ENCODE measurements at regions not wholly inside any gene's neighbourhood (a gene's known extent, or its start where the extent isn't known, plus 50 kb on each side); places are given as distances from the start of the nearest gene placed in this dataset.
"Not testable (repeated sequence)": the region's sequence is repeated elsewhere in the genome, so short reads cannot be mapped to it uniquely, and the experiment has no call there.

DNA sequence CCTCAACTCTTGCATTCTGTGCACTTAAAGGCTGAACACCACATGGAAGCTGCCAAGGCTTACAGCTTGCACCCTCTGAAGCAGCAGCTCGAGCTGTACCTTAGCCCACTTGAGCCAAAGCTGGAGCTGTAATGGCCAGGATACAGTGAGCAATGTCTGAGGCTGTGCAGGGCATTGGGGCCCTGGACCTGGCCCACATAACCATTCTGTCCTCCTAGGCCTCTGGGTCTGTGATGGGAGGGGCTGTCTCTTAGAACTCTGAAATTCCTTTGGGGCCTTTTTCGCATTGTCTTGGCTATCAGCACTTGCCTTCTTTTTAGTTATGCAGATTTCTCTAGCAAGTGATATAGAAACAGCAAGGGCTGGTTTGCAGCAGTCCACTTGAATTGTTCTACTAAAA, 303.8 kb upstream of the CLEC14A start:
- no peaks in the 10 kb centered on the region for H3K4me1 Mint-ChIP-seq
- H3K27ac Mint-ChIP-seq, result no peak overlapping the region
- no peak for ATAC-seq (ENCODE audit: low read depth)
- no peaks in the 10 kb centered on the region for H3K27me3 Mint-ChIP-seq
- DNase-seq (ENCODE audit: low spot score in 2 of 2), result no peak
- H3K36me3 Mint-ChIP-seq, result no peaks in the 10 kb centered on the region
- H3K4me3 Mint-ChIP-seq, result no peak overlapping the region
- peaks cover 14% of the 10 kb centered on the region for H3K9me3 Mint-ChIP-seq

DNA sequence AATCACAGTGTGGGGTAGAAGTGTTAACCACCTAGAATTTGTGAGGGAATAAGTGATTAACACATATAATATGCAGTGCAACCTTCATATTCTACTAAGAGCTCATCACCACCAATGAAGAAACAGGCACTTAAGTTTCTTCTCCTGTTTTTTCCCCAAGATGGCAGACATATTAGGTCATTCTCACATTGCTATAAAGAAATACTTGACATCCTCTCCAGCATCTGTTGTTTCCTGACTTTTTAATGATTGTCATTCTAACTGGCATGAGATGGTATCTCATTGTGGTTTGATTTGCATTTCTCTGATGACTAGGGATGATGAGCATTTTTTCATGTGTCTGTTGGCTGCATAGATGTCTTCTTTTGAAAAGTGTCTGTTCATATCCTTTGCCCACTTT, 301.5 kb upstream of the CLEC14A start:
- DNase-seq (ENCODE audit: low spot score in 2 of 2); H3K27me3 Mint-ChIP-seq; H3K27ac Mint-ChIP-seq; H3K4me1 Mint-ChIP-seq; ATAC-seq (ENCODE audit: low read depth); H3K36me3 Mint-ChIP-seq; H3K4me3 Mint-ChIP-seq: not testable (repeated sequence)
- H3K9me3 Mint-ChIP-seq, result peaks cover 13% of the 10 kb centered on the region

DNA sequence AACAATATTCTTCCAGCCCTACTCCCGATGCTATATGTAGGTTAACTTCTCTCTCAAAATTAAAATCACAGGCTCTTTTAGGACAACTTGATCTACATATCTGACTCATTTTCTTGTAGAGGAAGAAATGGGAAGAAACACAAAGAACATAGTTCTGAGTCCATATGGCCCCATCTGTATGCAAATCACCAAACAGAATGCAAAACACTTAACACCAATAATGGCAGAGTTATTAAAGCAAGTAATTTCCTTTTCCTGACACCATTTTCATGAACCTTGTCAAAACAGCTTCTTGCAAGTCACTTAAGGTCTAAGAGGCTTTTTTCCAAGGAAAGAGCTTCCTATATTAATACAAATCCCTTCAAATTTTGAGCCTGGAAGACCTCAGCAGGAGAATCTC, 300.4 kb upstream of the CLEC14A start:
- Mint-ChIP-seq H3K4me3 (no peak overlapping the region), H3K27ac (no peak overlapping the region), H3K4me1 (no peaks in the 10 kb centered on the region), H3K36me3 (no peaks in the 10 kb centered on the region), H3K27me3 (no peaks in the 10 kb centered on the region), H3K9me3 (peaks cover 13% of the 10 kb centered on the region)
- ATAC-seq (ENCODE audit: low read depth) (no peak), DNase-seq (ENCODE audit: low spot score in 2 of 2) (no peak)

DNA sequence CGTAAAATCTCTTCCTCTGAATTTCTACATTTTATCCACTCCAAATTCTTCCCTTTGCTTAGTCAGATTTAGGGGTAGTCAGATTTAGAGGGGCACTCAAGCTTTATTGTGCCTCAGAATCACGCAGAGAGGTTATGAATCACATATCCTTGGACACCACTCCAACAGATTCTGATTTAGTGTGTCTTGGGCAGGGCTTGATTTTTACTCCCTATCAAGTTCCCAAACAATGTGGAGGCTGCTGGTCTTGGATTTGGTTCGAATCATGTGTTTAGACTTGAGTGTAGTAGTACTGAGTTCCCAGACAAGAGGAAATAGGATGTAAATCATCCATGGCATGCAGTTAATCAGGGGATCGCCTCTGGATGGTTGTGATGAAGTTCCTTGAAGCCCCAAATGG, 298.1 kb upstream of the CLEC14A start:
- DNase-seq (ENCODE audit: low spot score in 2 of 2) (no peak), ATAC-seq (ENCODE audit: low read depth) (no peak)
- no peaks in the 10 kb centered on the region for H3K4me1 Mint-ChIP-seq
- H3K27ac Mint-ChIP-seq, result no peak overlapping the region
- H3K36me3 Mint-ChIP-seq, result no peaks in the 10 kb centered on the region
- no peaks in the 10 kb centered on the region for H3K27me3 Mint-ChIP-seq
- no peak overlapping the region for H3K4me3 Mint-ChIP-seq
- H3K9me3 Mint-ChIP-seq, result peaks cover 10% of the 10 kb centered on the region

DNA sequence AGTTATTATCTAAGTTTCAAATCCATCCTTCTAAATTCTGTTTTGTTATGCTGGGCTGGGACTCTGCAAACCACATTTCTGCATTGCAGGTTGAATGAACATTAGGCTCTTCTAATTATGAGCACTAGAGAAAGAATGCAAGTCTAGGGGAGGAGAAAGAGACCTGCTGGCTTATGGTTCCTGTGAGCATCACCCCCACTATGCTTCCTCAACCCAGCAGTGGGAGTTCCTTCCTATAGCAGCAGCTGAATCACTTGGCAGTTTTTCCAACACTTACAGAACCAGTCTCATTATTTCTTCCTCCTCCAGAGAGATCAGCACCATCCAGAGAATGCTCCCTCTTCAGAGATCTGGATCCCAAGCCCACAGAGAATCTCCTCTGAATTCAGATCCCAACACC, 297.7 kb upstream of the CLEC14A start:
- Mint-ChIP-seq H3K9me3 (peaks cover 8% of the 10 kb centered on the region), H3K27me3 (no peaks in the 10 kb centered on the region), H3K4me1 (no peaks in the 10 kb centered on the region), H3K27ac (no peak overlapping the region), H3K4me3 (no peak overlapping the region), H3K36me3 (no peaks in the 10 kb centered on the region)
- DNase-seq (ENCODE audit: low spot score in 2 of 2) (no peak), ATAC-seq (ENCODE audit: low read depth) (no peak)

DNA sequence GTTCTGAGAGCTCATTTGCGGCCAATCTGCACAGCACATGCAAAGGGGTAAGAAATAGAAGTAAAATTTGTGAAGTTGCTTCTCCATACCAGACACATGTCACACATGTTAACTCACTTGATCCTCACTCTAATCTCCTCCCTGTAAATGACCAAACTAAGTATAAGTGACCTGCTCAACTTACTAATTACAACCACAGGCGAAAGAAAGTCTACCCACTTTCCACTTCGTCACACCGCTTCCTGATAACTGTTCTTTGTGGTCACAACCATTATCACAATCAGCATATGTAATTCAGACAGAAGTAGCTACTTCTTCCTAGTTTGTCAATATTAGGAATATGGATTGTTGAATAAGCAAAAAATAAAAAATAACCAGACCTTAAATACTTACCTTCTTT, 293.7 kb upstream of the CLEC14A start:
- Mint-ChIP-seq H3K27ac (no peak overlapping the region), H3K4me3 (no peak overlapping the region), H3K9me3 (peaks cover 2% of the 10 kb centered on the region), H3K4me1 (no peaks in the 10 kb centered on the region), H3K36me3 (no peaks in the 10 kb centered on the region), H3K27me3 (no peaks in the 10 kb centered on the region)
- ATAC-seq (ENCODE audit: low read depth) (no peak), DNase-seq (ENCODE audit: low spot score in 2 of 2) (no peak)

GRCh38 chr14:38547961-38548490, 292.1 kb upstream of the CLEC14A start:
- no peak overlapping the region for H3K4me3 Mint-ChIP-seq
- H3K4me1 Mint-ChIP-seq, result no peaks in the 10 kb centered on the region
- ATAC-seq (ENCODE audit: low read depth) (no peak), DNase-seq (ENCODE audit: low spot score in 2 of 2) (no peak)
- no peak overlapping the region for H3K27ac Mint-ChIP-seq
- H3K27me3 Mint-ChIP-seq, result no peaks in the 10 kb centered on the region
- H3K9me3 Mint-ChIP-seq, result peaks cover 2% of the 10 kb centered on the region
- no peaks in the 10 kb centered on the region for H3K36me3 Mint-ChIP-seq

DNA sequence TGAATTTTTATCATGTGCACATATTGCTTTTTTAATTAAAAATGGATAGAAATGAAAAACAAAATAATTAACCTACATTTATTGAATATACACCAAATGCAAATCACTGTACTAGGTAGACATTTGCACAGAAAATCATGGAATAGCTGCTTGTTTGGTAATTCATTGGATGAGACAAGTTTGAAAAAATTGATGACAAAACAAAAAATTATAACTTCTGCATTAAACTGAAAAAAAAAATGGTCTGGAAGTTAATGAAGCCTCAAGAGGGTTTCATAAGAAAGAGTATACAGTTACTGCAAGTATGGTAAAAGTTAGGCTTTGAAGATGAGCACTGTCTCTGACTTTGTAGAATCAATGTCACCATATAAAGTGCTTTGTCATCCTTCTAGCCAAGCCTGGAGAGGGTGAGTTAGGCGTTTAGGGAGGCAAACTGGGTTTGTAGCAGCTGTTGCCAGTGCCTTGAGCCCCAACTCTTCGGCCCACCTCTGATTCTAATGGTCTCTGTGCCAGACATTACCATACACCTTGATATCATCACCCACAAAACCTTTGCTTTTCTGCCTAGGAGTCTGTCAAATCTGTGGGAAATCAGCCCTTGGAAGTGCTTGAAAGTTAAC, 291.1 kb upstream of the CLEC14A start:
- Mint-ChIP-seq H3K4me3 (no peak overlapping the region), H3K36me3 (no peaks in the 10 kb centered on the region), H3K27ac (no peak overlapping the region), H3K9me3 (peaks cover 2% of the 10 kb centered on the region), H3K4me1 (no peaks in the 10 kb centered on the region), H3K27me3 (no peaks in the 10 kb centered on the region)
- DNase-seq (ENCODE audit: low spot score in 2 of 2) (no peak), ATAC-seq (ENCODE audit: low read depth) (no peak)

DNA sequence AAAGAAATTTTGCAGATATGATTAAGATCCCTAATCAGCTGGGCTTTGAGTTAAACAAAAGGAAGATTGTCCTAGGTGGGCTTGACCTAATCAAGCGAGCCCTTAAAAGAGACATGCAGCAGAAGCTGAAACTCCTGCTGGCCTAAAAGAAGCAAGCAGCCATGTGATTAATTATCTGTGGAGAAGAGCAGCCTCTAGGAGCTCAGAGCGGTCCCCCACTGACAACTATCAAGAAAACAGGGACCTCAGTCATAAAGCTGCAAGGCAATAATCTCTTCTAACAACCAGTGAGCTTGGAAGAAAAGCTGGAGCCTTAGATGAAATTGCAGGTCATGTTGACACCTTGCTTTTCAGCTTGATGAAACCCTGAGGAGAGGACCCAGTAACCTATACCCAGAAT, 288.9 kb upstream of the CLEC14A start:
- Mint-ChIP-seq H3K27ac (no peak overlapping the region), H3K27me3 (no peaks in the 10 kb centered on the region), H3K4me1 (no peaks in the 10 kb centered on the region), H3K4me3 (no peak overlapping the region), H3K36me3 (no peaks in the 10 kb centered on the region), H3K9me3 (peaks cover 2% of the 10 kb centered on the region)
- no peak for ATAC-seq (ENCODE audit: low read depth)
- no peak for DNase-seq (ENCODE audit: low spot score in 2 of 2)

DNA sequence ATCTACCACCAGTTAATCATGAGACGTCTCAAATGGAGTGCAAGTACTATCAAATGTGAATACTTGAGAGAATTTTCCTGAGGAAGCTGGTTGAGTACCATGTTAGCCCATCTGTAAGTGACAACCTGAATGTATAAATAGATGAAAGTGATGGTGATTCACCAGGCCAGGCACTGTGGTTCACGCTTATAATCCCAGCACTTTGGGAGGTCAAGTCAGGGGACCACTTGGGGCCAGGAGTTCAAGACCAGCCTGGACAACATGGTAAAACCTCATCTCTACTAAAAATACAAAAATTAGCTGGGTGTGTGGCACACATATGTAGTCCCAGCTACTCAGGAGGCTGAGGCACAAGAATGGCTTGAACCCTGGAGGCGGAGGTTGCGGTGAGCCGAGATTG, 288.0 kb upstream of the CLEC14A start:
- H3K27me3 Mint-ChIP-seq; H3K9me3 Mint-ChIP-seq; DNase-seq (ENCODE audit: low spot score in 2 of 2); H3K27ac Mint-ChIP-seq; ATAC-seq (ENCODE audit: low read depth); H3K4me3 Mint-ChIP-seq; H3K36me3 Mint-ChIP-seq; H3K4me1 Mint-ChIP-seq: not testable (repeated sequence)

DNA sequence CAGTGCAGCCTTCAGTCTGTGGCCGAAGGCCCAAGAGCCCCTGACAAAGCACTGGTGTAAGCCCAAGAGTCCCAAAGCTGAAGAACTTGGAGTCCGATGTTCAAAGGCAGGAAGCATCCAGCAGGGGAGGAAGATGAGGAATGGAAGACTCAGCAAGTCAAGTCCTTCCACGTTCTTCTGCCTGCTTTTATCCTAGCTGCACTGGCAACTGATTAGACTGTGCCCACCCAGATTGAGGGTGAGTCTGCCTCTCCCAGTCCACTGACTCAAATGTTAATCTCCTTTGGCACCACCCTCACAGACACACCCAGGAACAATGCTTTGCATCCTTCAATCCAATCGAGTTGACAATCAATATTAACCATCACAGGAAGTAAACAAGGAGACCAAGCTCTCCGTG, 282.2 kb upstream of the CLEC14A start:
- not testable (repeated sequence) for H3K36me3 Mint-ChIP-seq; H3K9me3 Mint-ChIP-seq; ATAC-seq (ENCODE audit: low read depth); H3K4me3 Mint-ChIP-seq; H3K27me3 Mint-ChIP-seq; H3K4me1 Mint-ChIP-seq; DNase-seq (ENCODE audit: low spot score in 2 of 2); H3K27ac Mint-ChIP-seq

DNA sequence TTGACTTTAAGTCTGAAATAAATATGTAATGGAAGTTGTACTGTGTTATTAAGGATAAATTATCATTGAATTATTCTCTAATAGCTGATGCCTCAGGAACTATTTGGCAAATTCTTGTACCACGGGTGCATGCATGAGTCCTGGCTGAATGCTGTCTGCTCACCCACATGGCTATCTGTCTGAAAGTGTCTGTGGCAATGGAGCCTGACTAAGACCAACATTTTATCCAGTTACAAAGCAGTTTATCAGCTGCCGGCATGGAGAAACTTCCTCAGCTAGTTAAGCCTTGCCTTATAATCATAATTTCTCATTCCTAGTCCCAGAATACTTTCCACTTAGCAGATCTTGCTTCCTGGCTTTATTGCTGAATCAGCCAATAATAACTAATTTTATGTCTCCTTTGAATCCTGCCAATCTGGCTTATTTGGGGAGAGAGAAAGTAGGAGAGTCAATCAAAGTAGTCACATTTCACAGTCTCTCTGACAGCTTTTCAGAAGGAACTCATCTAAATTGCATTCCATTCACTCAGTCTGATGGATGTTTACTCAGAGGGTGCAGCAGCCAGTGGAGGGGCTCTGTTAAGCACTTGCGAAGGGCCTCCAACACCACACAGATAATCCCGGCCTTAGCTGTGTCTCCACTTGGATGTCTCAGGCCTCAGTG, 280.6 kb upstream of the CLEC14A start:
- Mint-ChIP-seq H3K9me3 (no peaks in the 10 kb centered on the region), H3K36me3 (no peaks in the 10 kb centered on the region), H3K4me1 (no peaks in the 10 kb centered on the region), H3K27ac (no peak overlapping the region), H3K27me3 (no peaks in the 10 kb centered on the region), H3K4me3 (no peak overlapping the region)
- no peak for DNase-seq (ENCODE audit: low spot score in 2 of 2)
- no peak for ATAC-seq (ENCODE audit: low read depth)

GRCh38 chr14:38528582-38528981, 272.7 kb upstream of the CLEC14A start:
- H3K36me3 Mint-ChIP-seq, result no peaks in the 10 kb centered on the region
- no peak for ATAC-seq (ENCODE audit: low read depth)
- no peak overlapping the region for H3K4me3 Mint-ChIP-seq
- H3K27ac Mint-ChIP-seq, result no peak overlapping the region
- no peaks in the 10 kb centered on the region for H3K4me1 Mint-ChIP-seq
- H3K27me3 Mint-ChIP-seq, result no peaks in the 10 kb centered on the region
- peaks cover 12% of the 10 kb centered on the region for H3K9me3 Mint-ChIP-seq
- no peak for DNase-seq (ENCODE audit: low spot score in 2 of 2)

GRCh38 chr14:38527502-38527878, 271.6 kb upstream of the CLEC14A start:
- ATAC-seq (ENCODE audit: low read depth) (no peak), DNase-seq (ENCODE audit: low spot score in 2 of 2) (no peak)
- H3K4me1 Mint-ChIP-seq, result no peaks in the 10 kb centered on the region
- no peak overlapping the region for H3K27ac Mint-ChIP-seq
- no peaks in the 10 kb centered on the region for H3K36me3 Mint-ChIP-seq
- peaks cover 12% of the 10 kb centered on the region for H3K9me3 Mint-ChIP-seq
- H3K4me3 Mint-ChIP-seq, result no peak overlapping the region
- no peaks in the 10 kb centered on the region for H3K27me3 Mint-ChIP-seq
